Left ventricle myocardium inferior (tissue), 1 donor: ENCODE measurements at regions not wholly inside any gene's neighbourhood (a gene's known extent, or its start where the extent isn't known, plus 50 kb on each side); places are given as distances from the start of the nearest gene placed in this dataset.

Source experiments
- DNase-seq: peaks from one replicate; pipeline ENCODE4 v3.0.0-alpha.2; 2020
- H3K27ac ChIP-seq: fragments of 200-600 bp; replicated peaks from 2 replicates; pipeline ENCODE4 v1.8.0; 2021
- H3K27me3 ChIP-seq: fragments of 200-600 bp; 2 replicates; pipeline ENCODE4 v1.8.0; 2021; ENCODE audit warnings: low read depth
- H3K36me3 ChIP-seq: fragments of 200-600 bp; 2 replicates; pipeline ENCODE4 v1.8.0; 2021
- H3K4me1 ChIP-seq: fragments of 200-600 bp; 2 replicates; pipeline ENCODE4 v1.8.0; 2021
- H3K4me3 ChIP-seq: fragments of 200-600 bp; 2 replicates; pipeline ENCODE4 v1.8.0; 2021; ENCODE audit warnings: mild to moderate bottlenecking, moderate library complexity
- H3K9me3 ChIP-seq: fragments of 200-600 bp; replicated peaks from 2 replicates; pipeline ENCODE4 v1.8.0; 2021
- CTCF ChIP-seq: fragments of 200-600 bp; IDR thresholded peaks from 2 replicates; pipeline ENCODE4 v1.8.0; 2021; ENCODE audit warnings: antibody characterized with exemption, mild to moderate bottlenecking, borderline replicate concordance
- intact Hi-C: fragments of 100-400 bp; cut with micrococcal nuclease; formaldehyde crosslinking; loops from one replicate; pipeline ENCODE4 v1.11.0; 2022
- donor health status: DM: no; HTN: yes; CAD: no; lungs with severe emphysema.

DNA sequence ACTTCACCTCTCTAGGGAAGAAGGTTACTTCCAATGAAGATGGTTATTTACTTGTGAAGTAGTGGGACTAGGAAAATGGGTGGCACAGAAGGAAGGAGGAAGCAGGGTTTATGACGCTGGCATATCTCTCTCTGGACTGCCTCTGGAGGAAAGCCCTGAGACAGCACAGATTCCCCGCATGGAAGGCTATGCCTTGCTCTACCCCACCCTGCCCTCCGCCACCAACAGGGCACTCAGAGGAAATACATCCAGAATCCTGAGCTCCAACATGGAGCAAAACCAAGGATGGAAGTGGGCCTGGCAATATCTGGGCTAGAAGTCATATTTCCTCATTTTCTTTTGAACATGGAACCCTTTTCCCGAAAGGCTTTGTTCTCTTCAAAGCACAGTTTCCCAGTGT, 346.9 kb downstream of the ZSWIM6 start:
- Histone ChIP-seq H3K36me3 (no peaks in the 10 kb centered on the region), H3K27me3 (no peaks in the 10 kb centered on the region), H3K9me3 (no peaks in the 10 kb centered on the region), H3K4me3 (no peak overlapping the region), H3K27ac (no peak overlapping the region), H3K4me1 (no peaks in the 10 kb centered on the region)
- no peak for TF ChIP-seq CTCF
- intact Hi-C loops: no loop called here
- DNase-seq: no peak

GRCh38 chr5:61679562-61679961, 347.5 kb downstream of the ZSWIM6 start:
- no peak for TF ChIP-seq CTCF
- intact Hi-C loops: no loop called here
- no peak overlapping the region for H3K27ac ChIP-seq
- no peak overlapping the region for H3K4me3 ChIP-seq
- H3K9me3 ChIP-seq: no peaks in the 10 kb centered on the region
- H3K36me3 ChIP-seq: no peaks in the 10 kb centered on the region
- no peak for DNase-seq
- H3K4me1 ChIP-seq: no peaks in the 10 kb centered on the region
- H3K27me3 ChIP-seq: no peaks in the 10 kb centered on the region

- no peak for TF ChIP-seq CTCF
- Histone ChIP-seq H3K36me3 (no peaks in the 10 kb centered on the region), H3K4me1 (no peaks in the 10 kb centered on the region), H3K9me3 (no peaks in the 10 kb centered on the region), H3K27me3 (no peaks in the 10 kb centered on the region), H3K27ac (no peak overlapping the region), H3K4me3 (no peak overlapping the region)
- DNase-seq: no peak
- intact Hi-C loops: no loop called here
These were observed 348.2 kb downstream of the ZSWIM6 start for GRCh38 chr5:61680247-61680646.

GRCh38 chr5:61683148-61683547, 351.1 kb downstream of the ZSWIM6 start:
- no peaks in the 10 kb centered on the region for H3K9me3 ChIP-seq
- H3K36me3 ChIP-seq: no peaks in the 10 kb centered on the region
- TF ChIP-seq CTCF: no peak
- H3K4me3 ChIP-seq: no peak overlapping the region
- H3K27ac ChIP-seq: no peak overlapping the region
- intact Hi-C loops: no loop called here
- no peaks in the 10 kb centered on the region for H3K4me1 ChIP-seq
- DNase-seq: no peak
- H3K27me3 ChIP-seq: no peaks in the 10 kb centered on the region

DNA sequence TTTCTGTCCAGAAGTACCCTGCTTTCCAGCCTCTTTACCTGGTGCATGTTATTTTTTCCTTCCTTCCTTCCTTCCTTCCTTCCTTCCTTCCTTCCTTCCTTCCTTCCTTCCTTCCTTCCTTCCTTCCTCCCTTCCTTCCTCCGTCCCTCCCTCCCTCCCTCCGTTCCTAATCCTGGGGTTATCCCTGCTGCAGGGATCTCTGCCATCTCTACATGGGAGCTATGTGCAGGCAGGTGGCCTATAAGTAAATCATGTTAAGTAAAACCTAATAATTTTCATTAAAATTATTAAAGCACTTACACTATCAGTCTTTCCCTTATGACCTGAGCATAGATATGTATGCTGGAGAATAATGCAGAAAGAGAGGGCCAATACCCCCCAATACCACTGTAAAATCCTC, 351.9 kb downstream of the ZSWIM6 start:
- Histone ChIP-seq H3K9me3 (no peaks in the 10 kb centered on the region), H3K27ac (no peak overlapping the region), H3K36me3 (no peaks in the 10 kb centered on the region), H3K27me3 (no peaks in the 10 kb centered on the region), H3K4me1 (no peaks in the 10 kb centered on the region), H3K4me3 (no peak overlapping the region)
- no peak for TF ChIP-seq CTCF
- DNase-seq: no peak
- intact Hi-C loops: no loop called here
